Mesenchymal stem cell (in vitro differentiated cells and primary cell): ENCODE measurements at regions not wholly inside any gene's neighbourhood (a gene's known extent, or its start where the extent isn't known, plus 50 kb on each side); places are given as distances from the start of the nearest gene placed in this dataset.

Source experiments
- DNase-seq: peaks from one replicate; pipeline ENCODE4 v3.0.0-alpha.2; 2013
- H2AFZ ChIP-seq: one replicate; pipeline ENCODE4 v1.6.1; 2013; ENCODE audit warnings: low read depth, mild to moderate bottlenecking, control low read depth, inconsistent platforms, low read length, moderate library complexity
- H2AK5ac ChIP-seq: 2 replicates; pipeline ENCODE4 v1.6.1; 2013; ENCODE audit warnings: low read length, moderate library complexity, mild to moderate bottlenecking, inconsistent platforms; ENCODE audit not compliant: severe bottlenecking
- H2BK120ac ChIP-seq: one replicate; pipeline ENCODE4 v1.6.1; 2013; ENCODE audit warnings: low read depth, mild to moderate bottlenecking, inconsistent platforms, low read length, moderate library complexity
- H2BK12ac ChIP-seq, 2 experiments: one replicate each; pipeline ENCODE4 v1.6.1; 2013; ENCODE audit warnings: inconsistent platforms in 2 of 2, low read length in 2 of 2, mild to moderate bottlenecking in 2 of 2, moderate library complexity in 2 of 2, control low read depth in 1 of 2
- H2BK15ac ChIP-seq: one replicate; pipeline ENCODE4 v1.6.1; 2013; ENCODE audit warnings: mild to moderate bottlenecking, low read depth, inconsistent platforms; ENCODE audit not compliant: poor library complexity, severe bottlenecking
- H2BK5ac ChIP-seq: 2 replicates; pipeline ENCODE4 v1.6.1; 2013; ENCODE audit warnings: low read depth, mild to moderate bottlenecking, low read length, control low read depth, inconsistent platforms; ENCODE audit not compliant: poor library complexity, severe bottlenecking
- H3K14ac ChIP-seq, 2 experiments: one replicate each; pipeline ENCODE4 v1.6.1; 2013; ENCODE audit warnings: inconsistent platforms in 2 of 2, low read length in 2 of 2, control low read depth in 1 of 2, mild to moderate bottlenecking in 1 of 2, moderate library complexity in 1 of 2
- H3K18ac ChIP-seq, 2 experiments: one replicate each; pipeline ENCODE4 v1.6.1; 2013; ENCODE audit warnings: inconsistent platforms in 2 of 2, low read length in 2 of 2, control low read depth in 1 of 2, low read depth in 1 of 2, mild to moderate bottlenecking in 1 of 2
- H3K23ac ChIP-seq, 2 experiments: one replicate each; pipeline ENCODE4 v1.6.1; 2013; ENCODE audit warnings: inconsistent platforms in 2 of 2, low read length in 2 of 2, mild to moderate bottlenecking in 2 of 2, moderate library complexity in 2 of 2, control low read depth in 1 of 2
- H3K27ac ChIP-seq: 2 replicates; pipeline ENCODE4 v1.5.1; 2013; ENCODE audit warnings: mild to moderate bottlenecking, moderate library complexity, low read length, control low read depth, inconsistent platforms; ENCODE audit not compliant: poor library complexity, severe bottlenecking
- H3K27me3 ChIP-seq, 2 experiments: 2 replicates each; pipeline versions ENCODE4 v1.6.1 to v1.7.0; 2013; ENCODE audit warnings: low read length in 2 of 2, mild to moderate bottlenecking in 2 of 2, moderate library complexity in 2 of 2, control low read depth in 1 of 2, inconsistent platforms in 1 of 2; ENCODE audit not compliant: control insufficient read depth in 1 of 2, insufficient read depth in 1 of 2
- H3K36me3 ChIP-seq, 2 experiments: 2 replicates each; pipeline versions ENCODE4 v1.6.1 to v1.7.0; 2013; ENCODE audit warnings: low read length in 2 of 2, control low read depth in 1 of 2, inconsistent platforms in 1 of 2, low read depth in 1 of 2, mild to moderate bottlenecking in 1 of 2; ENCODE audit not compliant: insufficient read depth in 2 of 2, control insufficient read depth in 1 of 2
- H3K4ac ChIP-seq, 2 experiments: one replicate each; pipeline ENCODE4 v1.6.1; 2013; ENCODE audit warnings: inconsistent platforms in 2 of 2, low read length in 2 of 2, mild to moderate bottlenecking in 2 of 2, moderate library complexity in 2 of 2, control low read depth in 1 of 2, low read depth in 1 of 2
- H3K4me1 ChIP-seq: 2 replicates; pipeline ENCODE4 v1.6.1; 2013; ENCODE audit warnings: low read depth, low read length, control low read depth; ENCODE audit not compliant: control insufficient read depth, insufficient read depth
- H3K4me2 ChIP-seq: 2 replicates; pipeline ENCODE4 v1.6.1; 2013; ENCODE audit warnings: low read length, mild to moderate bottlenecking, inconsistent platforms; ENCODE audit not compliant: poor library complexity, severe bottlenecking
- H3K4me3 ChIP-seq, 2 experiments: 2 replicates each; pipeline versions ENCODE4 v1.5.1 to v1.7.0; 2013; ENCODE audit warnings: low read length in 2 of 2, mild to moderate bottlenecking in 2 of 2, control low read depth in 1 of 2, low read depth in 1 of 2; ENCODE audit not compliant: insufficient read depth in 1 of 2
- H3K79me1 ChIP-seq: replicated peaks from 2 replicates; pipeline ENCODE4 v1.6.1; 2013; ENCODE audit warnings: mild to moderate bottlenecking, control low read depth, low read length, inconsistent platforms; ENCODE audit not compliant: poor library complexity, severe bottlenecking
- H3K9ac ChIP-seq: 2 replicates; pipeline ENCODE4 v1.7.0; 2013; ENCODE audit warnings: mild to moderate bottlenecking, low read length, moderate library complexity
- H3K9me3 ChIP-seq: 2 replicates; pipeline ENCODE4 v1.7.0; 2013; ENCODE audit warnings: mild to moderate bottlenecking, low read length; ENCODE audit not compliant: control insufficient read depth
- H4K8ac ChIP-seq: one replicate; pipeline ENCODE4 v1.6.1; 2013; ENCODE audit warnings: inconsistent platforms, mild to moderate bottlenecking, low read length, moderate library complexity
- H4K91ac ChIP-seq: one replicate; pipeline ENCODE4 v1.6.1; 2013; ENCODE audit warnings: mild to moderate bottlenecking, low read length, inconsistent platforms
- WGBS: methylation state at CpG from one replicate; pipeline ENCODE4 v1.1.7; 2013; ENCODE audit warnings: mixed read lengths; 5-methylcytosine and 5-hydroxymethylcytosine counted together

DNA sequence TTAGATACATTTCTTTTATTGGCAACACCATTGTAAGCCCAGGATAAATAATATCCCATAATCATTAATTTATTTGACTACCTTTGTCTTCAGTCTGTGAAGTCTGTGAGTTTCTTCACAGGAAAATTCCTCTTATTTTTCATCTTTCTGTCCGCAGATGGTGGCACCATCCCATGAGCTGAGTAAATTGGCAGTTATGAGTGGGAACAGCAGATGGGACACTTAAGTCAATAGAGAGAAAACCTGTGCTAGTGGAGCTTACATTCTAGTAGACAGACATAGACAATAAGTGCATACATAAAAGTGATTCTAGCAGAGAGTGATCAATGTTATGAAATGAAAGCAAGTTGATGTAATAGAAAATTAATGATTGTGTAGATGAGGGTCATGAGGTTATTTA, 638.2 kb upstream of the MIR17HG start:
- Histone ChIP-seq H3K27me3 (no peaks in the 10 kb centered on the region), H3K9ac (no peak overlapping the region), H2AK5ac (no peak overlapping the region), H4K91ac (no peak overlapping the region), H3K18ac (no peak overlapping the region), H3K27ac (no peak overlapping the region), H4K8ac (no peak overlapping the region), H3K23ac (no peak overlapping the region), H3K79me1 (no peaks in the 10 kb centered on the region), H2BK12ac (no peak overlapping the region), H2BK15ac (no peak overlapping the region), H2BK5ac (no peak overlapping the region), H2BK120ac (no peak overlapping the region), H3K4me1 (no peaks in the 10 kb centered on the region), H3K36me3 (no peaks in the 10 kb centered on the region), H3K4me2 (no peak overlapping the region), H3K4ac (no peak overlapping the region), H3K14ac (no peak overlapping the region), H2AFZ (no peak overlapping the region), H3K9me3 (no peaks in the 10 kb centered on the region), H3K4me3 (no peak overlapping the region)
- DNase-seq = no peak
- WGBS = 95% methylated on average over 1 of the region's 1 CpG

DNA sequence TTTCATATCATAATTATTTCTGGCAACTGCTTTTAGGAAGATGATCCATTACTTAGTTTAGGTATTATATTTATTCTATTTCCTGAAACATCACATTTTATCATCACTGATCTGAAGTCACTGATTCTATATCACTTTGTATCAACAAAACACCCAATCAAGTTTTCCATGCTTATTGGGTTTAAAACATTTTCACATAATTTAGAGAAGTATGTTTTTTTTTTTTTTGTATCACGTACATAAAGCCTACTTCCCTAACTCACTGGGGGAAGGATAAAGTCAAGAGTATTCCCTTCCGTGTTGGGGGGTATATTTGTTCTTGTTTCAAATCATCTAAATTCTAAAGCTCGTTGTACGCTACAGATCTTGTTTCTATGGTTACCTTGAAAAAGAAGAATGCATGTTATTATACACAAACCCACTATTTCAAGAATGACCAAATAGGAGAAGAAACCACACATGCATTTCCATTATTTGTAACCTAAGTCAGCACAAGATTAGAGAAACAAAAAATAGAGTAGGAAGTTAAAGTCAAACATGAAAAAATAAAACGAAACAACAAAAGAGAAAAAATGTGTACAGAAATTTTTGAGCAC, 637.2 kb upstream of the MIR17HG start:
- Histone ChIP-seq H3K9ac (no peak overlapping the region), H2BK5ac (no peak overlapping the region), H3K27me3 (no peaks in the 10 kb centered on the region), H4K91ac (no peak overlapping the region), H3K18ac (no peak overlapping the region), H3K36me3 (no peaks in the 10 kb centered on the region), H3K9me3 (no peaks in the 10 kb centered on the region), H4K8ac (no peak overlapping the region), H3K27ac (no peak overlapping the region), H2AK5ac (no peak overlapping the region), H2BK12ac (no peak overlapping the region), H3K14ac (no peak overlapping the region), H3K23ac (no peak overlapping the region), H3K4me1 (no peaks in the 10 kb centered on the region), H2BK15ac (no peak overlapping the region), H3K79me1 (no peaks in the 10 kb centered on the region), H3K4ac (no peak overlapping the region), H3K4me3 (no peak overlapping the region), H3K4me2 (no peak overlapping the region), H2AFZ (no peak overlapping the region), H2BK120ac (no peak overlapping the region)
- no CpG with 5 or more reads among the region's 5 CpGs for WGBS
- DNase-seq = no peak

DNA sequence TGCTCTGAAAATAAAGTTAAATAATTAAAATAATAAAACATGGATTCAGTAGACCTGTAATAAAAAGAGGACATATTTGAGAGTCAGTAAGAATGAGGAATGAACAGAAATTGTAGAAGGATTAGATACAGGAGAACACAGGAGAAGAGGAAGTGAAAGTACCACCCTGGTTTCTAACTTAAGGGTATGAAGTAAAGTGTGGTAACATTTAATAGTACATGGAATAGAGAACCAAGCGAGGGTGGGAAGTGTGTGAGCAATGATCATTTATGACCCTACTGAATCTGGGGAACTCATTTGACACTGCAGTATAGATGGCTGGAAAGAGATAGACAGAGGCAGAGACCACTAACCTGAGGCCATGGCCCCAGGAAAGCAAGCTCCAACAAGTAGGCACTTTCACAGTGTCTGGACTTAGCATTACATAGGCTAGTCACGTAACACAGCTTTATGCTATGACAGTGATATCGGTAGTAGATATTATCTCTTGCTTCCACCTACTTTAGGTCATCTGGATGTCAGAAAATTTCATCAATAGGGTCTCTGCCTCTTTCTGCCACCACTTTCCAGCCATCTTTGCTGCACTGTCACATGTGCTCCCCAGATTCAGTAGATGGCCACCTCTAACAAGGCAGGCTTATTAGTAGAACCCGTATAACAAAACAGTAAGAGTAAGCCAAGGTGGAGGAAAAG, 633.9 kb upstream of the MIR17HG start:
- no peak for DNase-seq
- H3K4me3 ChIP-seq = no peak overlapping the region
- H3K36me3 ChIP-seq = no peaks in the 10 kb centered on the region
- no peaks in the 10 kb centered on the region for H3K9me3 ChIP-seq
- no peaks in the 10 kb centered on the region for H3K4me1 ChIP-seq
- no peak overlapping the region for H2AK5ac ChIP-seq
- no peak overlapping the region for H3K14ac ChIP-seq
- no peak overlapping the region for H2AFZ ChIP-seq
- H4K91ac ChIP-seq = no peak overlapping the region
- H3K27ac ChIP-seq = no peak overlapping the region
- no peak overlapping the region for H3K18ac ChIP-seq
- no peak overlapping the region for H4K8ac ChIP-seq
- no peak overlapping the region for H2BK120ac ChIP-seq
- H3K27me3 ChIP-seq = no peaks in the 10 kb centered on the region
- H3K9ac ChIP-seq = no peak overlapping the region
- H2BK15ac ChIP-seq = no peak overlapping the region
- WGBS = 91% methylated on average over 3 of the region's 4 CpGs
- H3K79me1 ChIP-seq = no peaks in the 10 kb centered on the region
- H2BK12ac ChIP-seq = no peak overlapping the region
- H3K23ac ChIP-seq = no peak overlapping the region
- H3K4ac ChIP-seq = no peak overlapping the region
- H3K4me2 ChIP-seq = no peak overlapping the region
- H2BK5ac ChIP-seq = no peak overlapping the region

DNA sequence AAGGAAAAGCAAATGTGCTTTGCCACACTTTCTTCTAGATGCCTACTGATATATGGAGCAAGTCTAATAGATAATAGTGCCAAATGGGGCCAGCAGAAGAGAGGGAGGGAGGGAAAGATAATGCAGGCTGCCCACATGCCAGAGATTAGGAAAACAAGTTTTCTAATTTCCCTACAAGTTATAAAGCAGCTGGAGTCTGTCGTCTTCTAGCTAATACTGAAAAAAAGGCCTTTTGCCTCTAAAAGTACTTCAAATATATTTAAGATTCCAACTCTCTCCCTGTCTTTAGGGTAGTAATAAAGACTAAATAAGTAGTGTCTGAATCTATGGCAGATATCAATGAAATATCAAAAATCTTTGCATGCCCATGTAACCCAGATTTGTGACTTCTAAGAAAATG, 632.0 kb upstream of the MIR17HG start:
- Histone ChIP-seq H3K9me3 (no peaks in the 10 kb centered on the region), H3K18ac (no peak overlapping the region), H3K23ac (no peak overlapping the region), H2AFZ (no peak overlapping the region), H2BK15ac (no peak overlapping the region), H3K27ac (no peak overlapping the region), H4K91ac (no peak overlapping the region), H3K4me2 (no peak overlapping the region), H3K14ac (no peak overlapping the region), H3K4ac (no peak overlapping the region), H2BK12ac (no peak overlapping the region), H3K9ac (no peak overlapping the region), H2BK120ac (no peak overlapping the region), H4K8ac (no peak overlapping the region), H3K4me1 (no peaks in the 10 kb centered on the region), H2AK5ac (no peak overlapping the region), H3K27me3 (no peaks in the 10 kb centered on the region), H3K4me3 (no peak overlapping the region), H3K36me3 (no peaks in the 10 kb centered on the region), H3K79me1 (no peaks in the 10 kb centered on the region), H2BK5ac (no peak overlapping the region)
- WGBS = 80% methylated on average over 1 of the region's 1 CpG
- DNase-seq = no peak
